K562 (cell line): ENCODE measurements at regions not wholly inside any gene's neighbourhood (a gene's known extent, or its start where the extent isn't known, plus 50 kb on each side); places are given as distances from the start of the nearest gene placed in this dataset.

ENCODE experiments used
- CAMTA2 ChIP-seq: fragments of 250-450 bp; sonication (Bioruptor Pico); conservative IDR thresholded peaks from 2 replicates; pipeline ENCODE4 v1.5.1; 2022
- EWSR1 ChIP-seq: fragments of 450-650 bp; IDR thresholded peaks from 2 replicates; pipeline ENCODE4 v1.6.1; 2018; ENCODE audit warnings: borderline replicate concordance, mild to moderate bottlenecking, low read depth, moderate library complexity; ENCODE audit not compliant: partially characterized antibody
- KLF10 ChIP-seq: fragments of 250-450 bp; sonication (Bioruptor Pico); IDR thresholded peaks from 2 replicates; pipeline ENCODE4 v1.6.1; 2021; ENCODE audit warnings: matching md5 sums
- MTA3 ChIP-seq: fragments of 450-650 bp; formaldehyde crosslinking; IDR thresholded peaks from 2 replicates; pipeline ENCODE4 v1.6.1; 2017; ENCODE audit warnings: mild to moderate bottlenecking, borderline replicate concordance
- PHTF2 ChIP-seq: fragments of 250-450 bp; sonication (Bioruptor Pico); IDR thresholded peaks from 2 replicates; pipeline ENCODE4 v1.5.0; 2021; ENCODE audit warnings: mild to moderate bottlenecking
- RBM34 ChIP-seq: fragments of 200-400 bp; formaldehyde crosslinking; IDR thresholded peaks from 2 replicates; pipeline ENCODE4 v1.6.1; 2018; ENCODE audit warnings: low read length, borderline replicate concordance; ENCODE audit not compliant: insufficient read depth
- RHOXF2B ChIP-seq: fragments of 250-450 bp; sonication (Bioruptor Pico); conservative IDR thresholded peaks from 2 replicates; pipeline ENCODE4 v1.5.1; 2021
- SIRT6 ChIP-seq: IDR thresholded peaks from one replicate; pipeline ENCODE4 v1.6.1; 2012; ENCODE audit warnings: low read depth, mild to moderate bottlenecking, control low read depth, inconsistent platforms, low read length, moderate library complexity
- TF ChIP-seq, protein P1 (sequence below): fragments of 450-650 bp; formaldehyde crosslinking; IDR thresholded peaks from 2 replicates; pipeline ENCODE4 v1.4.0; 2020; ENCODE audit warnings: mild to moderate bottlenecking, moderate library complexity
- TF ChIP-seq, protein P2 (sequence below): fragments of 450-650 bp; IDR thresholded peaks from 2 replicates; pipeline ENCODE4 v1.6.1; 2016; ENCODE audit warnings: mild to moderate bottlenecking
- TF ChIP-seq, protein P3 (sequence below): fragments of 450-650 bp; formaldehyde crosslinking; IDR thresholded peaks from 2 replicates; pipeline ENCODE4 v1.4.0; 2022; ENCODE audit warnings: mild to moderate bottlenecking, moderate library complexity
- TF ChIP-seq, protein P4 (sequence below), 2 experiments: IDR thresholded peaks in 1 of 2; conservative IDR thresholded peaks in 1 of 2; 2 replicates each; pipeline ENCODE4 v1.6.1; 2016; ENCODE audit warnings: low read depth in 2 of 2, mild to moderate bottlenecking in 1 of 2, missing compliant biosample characterization in 1 of 2, missing genetic modification characterization in 1 of 2, moderate library complexity in 1 of 2

DNA sequence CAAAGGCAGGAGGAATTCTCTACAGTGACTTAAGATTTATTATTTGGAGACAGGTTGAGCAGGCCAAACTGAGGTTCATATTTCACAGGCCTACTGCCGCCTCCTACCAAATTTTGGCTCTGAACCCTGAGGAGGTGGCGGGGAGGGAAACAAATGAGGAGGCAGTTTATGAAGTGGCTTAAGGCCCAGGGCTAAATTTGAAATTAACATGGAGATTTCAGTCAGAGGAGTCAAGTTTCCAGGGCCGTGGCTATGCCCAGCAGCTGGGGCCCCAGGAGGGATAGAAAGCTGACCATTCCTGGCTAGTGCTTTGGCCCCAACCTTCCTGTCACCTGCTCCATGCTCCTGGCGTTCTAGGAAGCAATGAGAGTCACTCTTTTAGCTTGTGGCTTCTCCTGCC, 73.4 kb upstream of the ARHGAP36 start (continued):
- TF ChIP-seq, protein P1, sequence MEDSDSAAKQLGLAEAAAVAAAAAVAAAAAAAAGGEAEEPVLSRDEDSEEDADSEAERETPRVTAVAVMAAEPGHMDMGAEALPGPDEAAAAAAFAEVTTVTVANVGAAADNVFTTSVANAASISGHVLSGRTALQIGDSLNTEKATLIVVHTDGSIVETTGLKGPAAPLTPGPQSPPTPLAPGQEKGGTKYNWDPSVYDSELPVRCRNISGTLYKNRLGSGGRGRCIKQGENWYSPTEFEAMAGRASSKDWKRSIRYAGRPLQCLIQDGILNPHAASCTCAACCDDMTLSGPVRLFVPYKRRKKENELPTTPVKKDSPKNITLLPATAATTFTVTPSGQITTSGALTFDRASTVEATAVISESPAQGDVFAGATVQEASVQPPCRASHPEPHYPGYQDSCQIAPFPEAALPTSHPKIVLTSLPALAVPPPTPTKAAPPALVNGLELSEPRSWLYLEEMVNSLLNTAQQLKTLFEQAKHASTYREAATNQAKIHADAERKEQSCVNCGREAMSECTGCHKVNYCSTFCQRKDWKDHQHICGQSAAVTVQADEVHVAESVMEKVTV (CRISPR knock-in tag): no peak
- TF ChIP-seq EWSR1: no peak
- TF ChIP-seq RBM34: no peak
- no peak for TF ChIP-seq SIRT6
- TF ChIP-seq, protein P2, sequence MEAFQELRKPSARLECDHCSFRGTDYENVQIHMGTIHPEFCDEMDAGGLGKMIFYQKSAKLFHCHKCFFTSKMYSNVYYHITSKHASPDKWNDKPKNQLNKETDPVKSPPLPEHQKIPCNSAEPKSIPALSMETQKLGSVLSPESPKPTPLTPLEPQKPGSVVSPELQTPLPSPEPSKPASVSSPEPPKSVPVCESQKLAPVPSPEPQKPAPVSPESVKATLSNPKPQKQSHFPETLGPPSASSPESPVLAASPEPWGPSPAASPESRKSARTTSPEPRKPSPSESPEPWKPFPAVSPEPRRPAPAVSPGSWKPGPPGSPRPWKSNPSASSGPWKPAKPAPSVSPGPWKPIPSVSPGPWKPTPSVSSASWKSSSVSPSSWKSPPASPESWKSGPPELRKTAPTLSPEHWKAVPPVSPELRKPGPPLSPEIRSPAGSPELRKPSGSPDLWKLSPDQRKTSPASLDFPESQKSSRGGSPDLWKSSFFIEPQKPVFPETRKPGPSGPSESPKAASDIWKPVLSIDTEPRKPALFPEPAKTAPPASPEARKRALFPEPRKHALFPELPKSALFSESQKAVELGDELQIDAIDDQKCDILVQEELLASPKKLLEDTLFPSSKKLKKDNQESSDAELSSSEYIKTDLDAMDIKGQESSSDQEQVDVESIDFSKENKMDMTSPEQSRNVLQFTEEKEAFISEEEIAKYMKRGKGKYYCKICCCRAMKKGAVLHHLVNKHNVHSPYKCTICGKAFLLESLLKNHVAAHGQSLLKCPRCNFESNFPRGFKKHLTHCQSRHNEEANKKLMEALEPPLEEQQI: no peak
- no peak for TF ChIP-seq RHOXF2B (CRISPR knock-in tag)
- no peak for TF ChIP-seq KLF10 (CRISPR knock-in tag)
- no peak for TF ChIP-seq MTA3
- TF ChIP-seq, protein P3, sequence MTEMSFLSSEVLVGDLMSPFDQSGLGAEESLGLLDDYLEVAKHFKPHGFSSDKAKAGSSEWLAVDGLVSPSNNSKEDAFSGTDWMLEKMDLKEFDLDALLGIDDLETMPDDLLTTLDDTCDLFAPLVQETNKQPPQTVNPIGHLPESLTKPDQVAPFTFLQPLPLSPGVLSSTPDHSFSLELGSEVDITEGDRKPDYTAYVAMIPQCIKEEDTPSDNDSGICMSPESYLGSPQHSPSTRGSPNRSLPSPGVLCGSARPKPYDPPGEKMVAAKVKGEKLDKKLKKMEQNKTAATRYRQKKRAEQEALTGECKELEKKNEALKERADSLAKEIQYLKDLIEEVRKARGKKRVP (CRISPR knock-in tag): no peak
- TF ChIP-seq, protein P4, sequence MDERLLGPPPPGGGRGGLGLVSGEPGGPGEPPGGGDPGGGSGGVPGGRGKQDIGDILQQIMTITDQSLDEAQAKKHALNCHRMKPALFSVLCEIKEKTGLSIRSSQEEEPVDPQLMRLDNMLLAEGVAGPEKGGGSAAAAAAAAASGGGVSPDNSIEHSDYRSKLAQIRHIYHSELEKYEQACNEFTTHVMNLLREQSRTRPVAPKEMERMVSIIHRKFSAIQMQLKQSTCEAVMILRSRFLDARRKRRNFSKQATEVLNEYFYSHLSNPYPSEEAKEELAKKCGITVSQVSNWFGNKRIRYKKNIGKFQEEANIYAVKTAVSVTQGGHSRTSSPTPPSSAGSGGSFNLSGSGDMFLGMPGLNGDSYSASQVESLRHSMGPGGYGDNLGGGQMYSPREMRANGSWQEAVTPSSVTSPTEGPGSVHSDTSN (CRISPR knock-in tag; IDR thresholded peaks at IDR 0.05; ENCODE audit: low read depth): no peak
- TF ChIP-seq, protein P4 (tag; conservative IDR thresholded peaks at IDR 0.05; ENCODE audit: low read depth): no peak
- no peak for TF ChIP-seq PHTF2
- TF ChIP-seq CAMTA2 (CRISPR knock-in tag): no peak
